Smooth muscle cell of the brain vasculature (primary cell): ENCODE measurements at regions not wholly inside any gene's neighbourhood (a gene's known extent, or its start where the extent isn't known, plus 50 kb on each side); places are given as distances from the start of the nearest gene placed in this dataset.
"Not testable (repeated sequence)": the region's sequence is repeated elsewhere in the genome, so short reads cannot be mapped to it uniquely, and the experiment has no call there.

ENCODE experiments used
- DNase-seq: peaks from one replicate; pipeline ENCODE4 v3.0.0-alpha.2; 2012; ENCODE audit warnings: low read depth, low spot score

DNA sequence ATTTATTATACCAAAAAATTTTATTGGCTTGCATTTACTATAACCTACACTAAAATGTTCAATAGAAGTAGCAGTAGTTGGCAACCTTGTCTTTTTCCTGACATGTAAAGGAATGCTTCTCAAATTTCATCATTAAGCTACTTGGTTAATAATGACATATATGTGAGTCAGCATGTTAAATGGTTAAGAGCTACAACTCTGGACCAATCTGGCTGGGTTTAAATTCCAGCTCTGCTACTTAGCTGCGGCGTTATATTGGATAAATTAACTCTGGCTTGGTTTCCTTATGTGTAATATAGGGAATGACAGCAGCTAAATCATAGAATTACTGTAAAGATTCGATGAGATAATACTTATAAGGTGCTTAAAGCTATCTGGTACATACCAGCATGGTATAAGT, 53.7 kb upstream of the OTOGL start:
- no peak for DNase-seq

- DNase-seq = no peak
Observed at GRCh38 chr12:80044694-80045046, 54.7 kb upstream of the OTOGL start.

DNA sequence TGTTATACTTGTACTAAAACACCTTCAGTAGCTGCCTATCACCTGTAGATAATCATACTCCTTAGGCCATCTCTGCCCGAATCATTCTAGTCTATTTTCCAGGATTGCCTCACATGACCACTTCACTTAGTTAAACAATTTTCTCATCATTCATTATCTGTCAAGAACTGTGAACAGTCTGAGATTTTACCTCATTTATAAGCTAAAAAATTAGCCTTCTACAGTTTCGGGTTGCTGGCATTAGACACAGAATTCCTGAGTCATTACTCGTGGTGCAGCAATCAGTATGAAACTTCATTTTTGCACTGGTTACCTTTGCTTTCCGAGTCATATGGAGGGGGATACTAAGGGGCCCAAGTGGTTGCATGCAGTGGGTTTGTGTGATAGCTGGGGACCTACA, 57.6 kb upstream of the OTOGL start:
- no peak for DNase-seq

DNA sequence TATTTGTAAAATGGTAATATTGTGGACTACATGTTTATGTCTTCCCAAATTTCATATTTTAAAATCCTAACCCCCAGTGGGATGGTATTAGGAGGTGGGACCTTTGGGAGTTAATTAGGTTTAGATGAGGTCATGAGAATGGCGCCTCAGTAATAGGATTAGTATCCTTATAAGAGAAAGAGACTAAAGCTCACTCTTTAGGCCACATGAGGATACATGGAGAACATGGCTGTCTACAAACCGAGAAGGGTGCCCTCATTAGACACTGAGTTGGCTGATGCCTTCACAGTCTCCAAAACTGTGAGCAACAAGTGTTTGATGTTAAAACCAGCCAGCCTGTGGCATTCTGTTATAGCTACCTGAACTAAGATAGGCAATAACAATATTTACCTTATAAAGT, 58.3 kb upstream of the OTOGL start:
- DNase-seq = no peak

DNA sequence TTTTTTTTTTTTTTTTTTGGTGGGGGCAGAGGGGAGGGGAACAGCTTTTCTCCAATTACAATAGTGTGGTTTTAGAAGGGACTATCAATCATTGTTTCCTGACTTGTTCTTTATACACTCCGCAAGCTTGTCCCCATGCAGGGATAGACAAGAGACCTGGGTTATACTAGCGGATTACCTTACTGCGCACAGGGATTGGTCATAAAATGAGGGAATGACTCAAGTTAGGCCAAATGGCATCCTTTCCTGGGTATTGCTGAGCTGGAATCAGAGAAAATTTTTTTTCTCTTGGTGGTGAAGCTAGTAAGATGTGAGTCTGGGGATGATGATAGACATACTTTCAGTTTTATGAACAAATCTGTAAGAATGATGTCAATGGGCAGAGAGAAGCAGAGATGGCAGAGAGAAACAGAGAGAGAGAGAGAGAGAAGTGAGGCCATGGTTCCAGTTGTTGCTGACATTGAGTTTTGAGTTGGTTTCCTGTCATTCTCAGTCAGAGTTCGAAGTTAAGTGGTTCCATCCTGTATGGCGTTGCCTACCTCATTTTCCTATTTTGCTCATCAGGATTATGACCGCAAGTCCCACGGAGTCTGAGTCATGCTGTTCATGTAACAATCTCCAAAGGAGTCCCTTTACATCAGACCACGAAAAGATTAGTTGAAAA, 59.1 kb upstream of the OTOGL start:
- DNase-seq = no peak

DNA sequence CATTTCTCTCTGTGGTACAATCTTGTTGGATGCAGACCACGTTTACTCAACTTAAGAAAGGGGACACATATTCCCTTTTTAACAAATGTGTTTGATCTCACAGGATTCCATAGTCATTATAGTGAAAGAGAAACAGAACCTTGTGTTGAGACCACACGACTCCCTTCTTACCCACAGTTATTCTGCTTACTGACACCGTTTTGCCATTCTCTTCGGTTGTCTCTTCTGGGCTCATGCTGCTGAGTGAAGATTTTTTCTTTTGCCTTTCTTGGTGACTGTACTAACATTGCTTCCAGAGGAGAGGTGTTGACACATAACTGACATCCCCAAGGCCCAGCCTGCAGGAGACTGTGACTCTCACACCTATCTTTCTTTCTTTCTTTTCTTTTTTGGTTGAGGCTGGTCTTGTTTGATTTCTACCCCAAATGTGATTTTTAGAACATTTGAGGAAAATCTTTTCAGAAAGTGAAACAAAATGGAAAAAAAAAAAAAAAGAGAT, 61.2 kb upstream of the OTOGL start:
- no peak for DNase-seq

GRCh38 chr12:80033448-80033847, 65.9 kb upstream of the OTOGL start:
- DNase-seq = peak; percentile 13

DNA sequence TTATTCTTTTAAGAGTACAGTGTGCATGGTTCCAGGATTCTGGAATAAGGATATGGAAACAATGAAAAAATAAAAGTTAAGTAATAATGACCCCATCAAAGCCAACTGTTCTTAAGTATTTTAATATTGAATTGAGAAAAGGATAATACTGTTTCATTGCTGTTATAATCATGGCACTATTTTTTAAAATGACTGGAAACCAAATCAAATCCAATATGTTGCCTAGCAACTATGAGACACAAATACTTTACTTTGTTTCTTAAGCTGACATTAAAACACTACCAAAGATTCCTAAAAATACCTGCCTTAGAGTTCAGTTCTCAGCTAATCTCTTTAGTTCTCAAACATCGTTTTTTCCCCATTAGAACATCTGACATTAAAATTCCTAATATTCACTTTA, 66.4 kb upstream of the OTOGL start:
- DNase-seq = no peak

- no peak for DNase-seq
Observed at GRCh38 chr12:80031229-80031628, 68.1 kb upstream of the OTOGL start.

- DNase-seq = no peak
Observed at GRCh38 chr12:80025638-80026037, 73.7 kb upstream of the OTOGL start.

GRCh38 chr12:80019691-80020090, 79.6 kb upstream of the OTOGL start:
- no peak for DNase-seq

GRCh38 chr12:80018119-80018518, 81.2 kb upstream of the OTOGL start:
- DNase-seq = no peak

GRCh38 chr12:80017261-80017870, 82.0 kb upstream of the OTOGL start:
- DNase-seq = no peak

DNA sequence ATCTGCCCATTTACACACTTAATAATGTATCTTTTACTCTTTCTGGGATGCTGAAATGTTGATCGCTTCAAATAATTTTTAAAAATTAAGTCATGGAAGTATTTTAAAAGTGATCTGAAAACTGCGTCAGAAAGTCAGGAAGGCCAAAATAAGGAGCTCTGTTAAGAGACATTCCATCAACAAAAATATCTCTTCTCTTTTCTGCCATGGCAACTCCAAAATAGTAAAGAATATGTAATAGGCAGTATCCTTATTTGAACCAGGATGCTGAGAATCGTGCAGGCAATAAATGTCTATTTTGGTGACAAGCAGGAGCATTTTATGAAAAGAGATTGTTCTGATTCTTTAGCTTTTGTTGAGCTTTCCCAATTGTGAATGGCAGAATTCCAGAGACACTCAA, 81.8 kb upstream of the PPP1R12A start:
- no peak for DNase-seq

DNA sequence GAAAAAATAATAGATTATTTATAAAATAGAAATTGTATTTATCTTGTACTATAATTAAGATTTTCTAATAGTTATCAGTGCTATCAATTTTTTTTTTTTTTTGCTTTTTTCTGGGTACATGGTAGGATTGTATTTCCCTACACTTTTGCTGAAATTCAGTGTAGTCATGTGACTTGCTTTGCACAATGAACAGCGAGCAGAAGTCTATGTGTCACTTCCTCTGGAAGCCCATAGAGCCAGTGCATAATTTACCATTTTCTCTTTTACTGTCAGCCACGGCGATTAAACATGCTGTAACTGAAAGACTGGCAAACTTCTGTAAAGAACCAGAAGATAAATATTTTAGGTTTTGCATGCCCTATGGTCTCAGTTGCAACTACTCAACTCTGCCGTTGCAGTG, 80.8 kb upstream of the PPP1R12A start:
- DNase-seq = no peak

GRCh38 chr12:80003744-80004143, 68.8 kb upstream of the PPP1R12A start:
- DNase-seq = not testable (repeated sequence)

GRCh38 chr12:80001562-80001961, 66.7 kb upstream of the PPP1R12A start:
- DNase-seq = no peak

- DNase-seq = no peak
Observed at GRCh38 chr12:80000831-80001230, 65.9 kb upstream of the PPP1R12A start.

DNA sequence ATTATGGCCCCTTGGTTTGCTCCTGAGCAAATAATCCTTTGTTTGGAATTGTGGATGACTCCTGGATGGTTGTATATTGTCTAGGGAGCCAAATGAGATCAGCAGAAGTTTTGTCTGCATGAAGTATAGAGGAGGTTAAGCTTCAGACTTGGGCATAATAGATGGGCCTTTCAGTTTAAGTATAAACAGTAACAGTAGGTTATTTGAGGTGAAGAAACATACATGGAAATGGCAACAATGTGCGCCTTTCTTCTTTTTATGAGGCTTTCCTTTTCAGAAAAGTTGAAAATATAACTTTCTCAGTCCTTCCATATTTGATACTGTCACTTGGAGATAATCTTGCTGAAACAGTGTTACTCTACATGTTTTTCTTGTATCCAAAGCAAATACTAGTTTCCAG, 63.7 kb upstream of the PPP1R12A start:
- DNase-seq = no peak

- peak; percentile 20 for DNase-seq
Observed at GRCh38 chr12:79997096-79997791, 62.3 kb upstream of the PPP1R12A start.

GRCh38 chr12:79995385-79996084, 60.6 kb upstream of the PPP1R12A start:
- DNase-seq = not testable (repeated sequence)

DNA sequence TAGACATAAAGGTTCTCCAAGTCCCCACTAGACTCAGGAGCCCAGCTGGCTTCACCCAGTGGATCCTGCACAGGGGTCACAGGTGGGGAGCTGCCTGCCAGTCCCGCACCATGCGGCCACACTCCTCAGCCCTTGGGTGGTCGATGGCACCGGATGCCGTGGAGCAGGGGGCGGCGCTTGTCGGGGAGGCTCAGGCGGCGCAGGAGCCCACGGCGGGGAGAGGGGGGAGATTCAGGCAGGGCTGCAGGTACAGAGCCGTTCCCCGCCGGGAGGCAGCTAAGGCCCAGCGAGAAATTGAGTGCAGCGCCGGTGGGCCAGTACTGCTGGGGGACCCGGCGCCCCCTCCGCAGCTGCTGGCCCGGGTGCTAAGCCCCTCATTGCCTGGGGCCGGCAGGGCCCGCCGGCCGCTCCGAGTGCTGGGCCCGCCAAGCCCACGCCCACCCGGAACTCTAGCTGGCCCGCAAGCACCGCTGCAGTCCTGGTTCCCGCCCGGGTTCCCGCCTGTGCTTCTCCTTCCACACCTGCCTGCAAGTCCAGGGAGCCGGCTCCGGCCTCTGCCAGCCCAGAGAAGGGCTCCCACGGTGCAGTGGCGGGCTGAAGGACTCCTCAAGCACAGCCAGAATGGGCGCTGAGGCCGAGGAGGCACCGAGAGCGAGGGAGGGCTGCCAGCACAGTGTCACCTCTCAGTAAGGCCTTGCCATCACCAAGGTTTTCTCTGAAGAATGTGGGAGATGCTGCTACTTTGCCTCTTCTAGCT, 58.4 kb upstream of the PPP1R12A start:
- no peak for DNase-seq
